Transverse colon (tissue), 4 donors: ENCODE measurements at regions not wholly inside any gene's neighbourhood (a gene's known extent, or its start where the extent isn't known, plus 50 kb on each side); places are given as distances from the start of the nearest gene placed in this dataset.

Source experiments
- DNase-seq: peaks from one replicate; pipeline ENCODE4 v3.0.0-alpha.2; 2019
- H3K27ac ChIP-seq, 4 donors: fragments of 200-600 bp; sonication (generic); 2 replicates each; pipeline ENCODE4 v1.5.1; 2016 to 2018; ENCODE audit warnings: inconsistent platforms in 4 of 4
- H3K27me3 ChIP-seq: fragments of 200-600 bp; sonication (generic); 2 replicates; pipeline ENCODE4 v1.5.1; 2017; ENCODE audit warnings: inconsistent platforms
- H3K36me3 ChIP-seq, 4 donors: fragments of 200-600 bp; sonication (generic); 2 replicates each; pipeline ENCODE4 v1.5.1; 2017 to 2019; ENCODE audit warnings: inconsistent platforms in 4 of 4
- H3K4me1 ChIP-seq, 4 donors: fragments of 200-600 bp; sonication (generic); 2 replicates each; pipeline ENCODE4 v1.5.1; 2017 to 2020; ENCODE audit warnings: inconsistent platforms in 4 of 4
- H3K4me3 ChIP-seq, 4 donors: fragments of 200-600 bp; sonication (generic); 1 replicate in 1 of 4; 2 replicates in 3 of 4; pipeline versions ENCODE4 v1.5.1 to v1.6.1; 2017 to 2019; ENCODE audit warnings: inconsistent platforms in 4 of 4
- H3K9me3 ChIP-seq, 2 donors: fragments of 200-600 bp; sonication (generic); 2 replicates each; pipeline ENCODE4 v1.5.1; 2017 to 2019; ENCODE audit warnings: inconsistent platforms in 2 of 2
- CTCF ChIP-seq, 5 experiments: fragments of 200-600 bp in 3 of 5; fragments of 450-650 bp in 2 of 5; sonication (generic) in 3 of 5; IDR thresholded peaks; 1 replicate in 2 of 5; 2 replicates in 3 of 5; pipeline ENCODE4 v1.5.1; 2016 to 2017; ENCODE audit warnings: antibody characterized with exemption in 5 of 5, inconsistent platforms in 3 of 5, mild to moderate bottlenecking in 2 of 5, moderate library complexity in 1 of 5
- EP300 ChIP-seq: sonication (generic); formaldehyde crosslinking; IDR thresholded peaks from one replicate; pipeline ENCODE4 v1.6.1; 2017; ENCODE audit warnings: antibody characterized with exemption, low read depth
- POLR2A ChIP-seq: fragments of 450-650 bp; IDR thresholded peaks from one replicate; pipeline ENCODE4 v1.6.1; 2016; ENCODE audit warnings: antibody characterized with exemption, mild to moderate bottlenecking, moderate library complexity
- POLR2AphosphoS5 ChIP-seq, 3 donors: sonication (generic); formaldehyde crosslinking; IDR thresholded peaks; one replicate each; pipeline ENCODE4 v1.6.1; 2016; ENCODE audit warnings: antibody characterized with exemption in 3 of 3
- WGBS, 2 donors: methylation state at CpG; one replicate each; pipeline ENCODE4 v1.1.5; 2018; ENCODE audit warnings: low coverage in 1 of 2; 5-methylcytosine and 5-hydroxymethylcytosine counted together
- in situ Hi-C, 4 donors: fragments of 200-750 bp; cut with MboI; loops; one replicate each; pipeline versions ENCODE4 v1.15.0 to v1.15.1; 2017; ENCODE audit warnings: low sequenced_read_pairs in 3 of 4, low pct_ligation_motif_present in 1 of 4, low pct_unique_long_range_greater_than_20kb in 1 of 4
- intact Hi-C: fragments of 100-400 bp; cut with DNase I; formaldehyde crosslinking; loops from one replicate; pipeline ENCODE4 v1.15.1; 2023; ENCODE audit warnings: low total_unique reads

GRCh38 chr1:104874044-104874443 is 1124.3 kb downstream of the AMY1C start:
- Histone ChIP-seq H3K27me3 (no peaks in the 10 kb centered on the region), H3K4me3 (no peak overlapping the region), H3K4me1 (no peaks in the 10 kb centered on the region), H3K27ac (no peak overlapping the region), H3K9me3 (no peaks in the 10 kb centered on the region), H3K36me3 (no peaks in the 10 kb centered on the region)
- WGBS, 2 donors: 65 to 72% methylated on average over 6 of the region's 6 CpGs
- in situ Hi-C loops: no loop called here
- TF ChIP-seq CTCF (IDR thresholded peaks at IDR 0.05) (no peak), POLR2AphosphoS5 (IDR thresholded peaks at IDR 0.05) (no peak), POLR2A (no peak), EP300 (no peak)
- DNase-seq: no peak
- intact Hi-C loops: no loop called here

- in situ Hi-C loops (no loop called here), intact Hi-C loops (no loop called here)
- no peak overlapping the region for H3K4me3 ChIP-seq
- H3K27me3 ChIP-seq: no peaks in the 10 kb centered on the region
- H3K36me3 ChIP-seq: no peaks in the 10 kb centered on the region
- 47% methylated on average over 5 of the region's 5 CpGs; no CpG with 5 or more reads in 1 of the 2 donors for WGBS, 2 donors
- H3K9me3 ChIP-seq: no peaks in the 10 kb centered on the region
- no peak for TF ChIP-seq CTCF (IDR thresholded peaks at IDR 0.05)
- TF ChIP-seq POLR2AphosphoS5 (IDR thresholded peaks at IDR 0.05): no peak
- TF ChIP-seq EP300: no peak
- TF ChIP-seq POLR2A: no peak
- no peak overlapping the region for H3K27ac ChIP-seq
- no peak for DNase-seq
- no peaks in the 10 kb centered on the region for H3K4me1 ChIP-seq
These were observed 1128.7 kb downstream of the AMY1C start for GRCh38 chr1:104878203-104878909.

GRCh38 chr1:104884939-104885338 is 1135.2 kb downstream of the AMY1C start:
- DNase-seq: no peak
- H3K4me3 ChIP-seq: no peak overlapping the region
- H3K27ac ChIP-seq: no peak overlapping the region
- H3K4me1 ChIP-seq: no peaks in the 10 kb centered on the region
- H3K9me3 ChIP-seq: no peaks in the 10 kb centered on the region
- in situ Hi-C loops: no loop called here
- no peaks in the 10 kb centered on the region for H3K36me3 ChIP-seq
- TF ChIP-seq EP300: no peak
- no peak for TF ChIP-seq POLR2AphosphoS5 (IDR thresholded peaks at IDR 0.05)
- TF ChIP-seq POLR2A: no peak
- TF ChIP-seq CTCF (IDR thresholded peaks at IDR 0.05): no peak
- 67 to 72% methylated on average over 2 of the region's 2 CpGs for WGBS, 2 donors
- no peaks in the 10 kb centered on the region for H3K27me3 ChIP-seq
- intact Hi-C loops: no loop called here

DNA sequence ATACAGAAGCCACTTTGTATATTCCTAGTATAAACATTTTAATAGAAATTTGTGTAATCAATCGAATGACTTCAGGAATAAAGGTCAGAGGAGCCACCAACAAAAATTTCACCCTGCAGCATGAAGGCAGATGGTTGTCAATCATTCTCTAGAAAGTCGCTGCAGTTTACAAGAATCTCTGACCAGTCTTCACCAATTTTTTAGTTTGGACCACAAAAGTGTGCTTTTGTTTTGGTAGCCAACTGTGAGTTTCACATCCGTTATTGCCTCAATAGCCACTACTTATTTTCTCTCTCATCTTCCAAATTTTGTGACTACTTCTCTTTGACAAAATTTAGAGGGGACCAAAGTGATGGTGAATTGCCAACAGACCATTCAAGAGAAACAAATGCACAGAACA is 1155.6 kb downstream of the AMY1C start:
- in situ Hi-C loops: no loop called here

More for the DNA sequence above, 1155.6 kb downstream of the AMY1C start:
- no peak for DNase-seq
- WGBS, 2 donors: 71 to 72% methylated on average over 2 to 3 of the region's 3 CpGs
- Histone ChIP-seq H3K27ac (no peak overlapping the region), H3K27me3 (no peaks in the 10 kb centered on the region), H3K4me1 (no peaks in the 10 kb centered on the region), H3K36me3 (no peaks in the 10 kb centered on the region), H3K4me3 (no peak overlapping the region), H3K9me3 (no peaks in the 10 kb centered on the region)
- TF ChIP-seq CTCF (IDR thresholded peaks at IDR 0.05): no peak
- no peak for TF ChIP-seq POLR2A
- TF ChIP-seq POLR2AphosphoS5 (IDR thresholded peaks at IDR 0.05): no peak
- TF ChIP-seq EP300: no peak
- intact Hi-C loops: no loop called here
